C4-2B (cell line): ENCODE measurements at regions not wholly inside any gene's neighbourhood (a gene's known extent, or its start where the extent isn't known, plus 50 kb on each side); places are given as distances from the start of the nearest gene placed in this dataset.

Experiments
- H3K27ac ChIP-seq: fragments of 450-650 bp; 2 replicates; pipeline ENCODE4 v1.5.1; 2017
- ZFX ChIP-seq: fragments of 450-650 bp; IDR thresholded peaks from 2 replicates; pipeline ENCODE4 v1.6.1; 2017
- TF ChIP-seq, protein P1 (sequence below): fragments of 450-650 bp; conservative IDR thresholded peaks from 2 replicates; pipeline ENCODE4 v1.5.1; 2017; ENCODE audit warnings: mild to moderate bottlenecking

DNA sequence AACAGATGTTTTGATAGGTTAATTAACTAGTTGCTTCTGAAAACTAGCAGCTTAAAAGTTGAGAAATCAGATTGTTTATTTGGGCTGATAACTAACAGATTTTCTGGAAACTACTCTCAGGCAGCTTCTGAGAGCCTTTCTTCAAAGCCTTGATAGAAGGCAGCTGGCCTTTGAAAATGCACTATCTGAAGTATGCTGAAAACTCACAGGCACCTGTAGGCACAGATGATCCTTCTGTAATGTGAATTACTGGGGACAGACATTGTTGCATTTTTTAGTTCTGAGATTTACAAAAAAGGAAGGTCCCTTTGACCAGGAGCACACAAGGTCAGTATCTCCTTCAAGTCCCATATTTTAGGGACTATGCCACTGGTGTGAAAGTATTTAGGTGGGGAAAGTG, 460.8 kb upstream of the CNTN5 start:
- H3K27ac ChIP-seq: no peak overlapping the region
- TF ChIP-seq, protein P1, sequence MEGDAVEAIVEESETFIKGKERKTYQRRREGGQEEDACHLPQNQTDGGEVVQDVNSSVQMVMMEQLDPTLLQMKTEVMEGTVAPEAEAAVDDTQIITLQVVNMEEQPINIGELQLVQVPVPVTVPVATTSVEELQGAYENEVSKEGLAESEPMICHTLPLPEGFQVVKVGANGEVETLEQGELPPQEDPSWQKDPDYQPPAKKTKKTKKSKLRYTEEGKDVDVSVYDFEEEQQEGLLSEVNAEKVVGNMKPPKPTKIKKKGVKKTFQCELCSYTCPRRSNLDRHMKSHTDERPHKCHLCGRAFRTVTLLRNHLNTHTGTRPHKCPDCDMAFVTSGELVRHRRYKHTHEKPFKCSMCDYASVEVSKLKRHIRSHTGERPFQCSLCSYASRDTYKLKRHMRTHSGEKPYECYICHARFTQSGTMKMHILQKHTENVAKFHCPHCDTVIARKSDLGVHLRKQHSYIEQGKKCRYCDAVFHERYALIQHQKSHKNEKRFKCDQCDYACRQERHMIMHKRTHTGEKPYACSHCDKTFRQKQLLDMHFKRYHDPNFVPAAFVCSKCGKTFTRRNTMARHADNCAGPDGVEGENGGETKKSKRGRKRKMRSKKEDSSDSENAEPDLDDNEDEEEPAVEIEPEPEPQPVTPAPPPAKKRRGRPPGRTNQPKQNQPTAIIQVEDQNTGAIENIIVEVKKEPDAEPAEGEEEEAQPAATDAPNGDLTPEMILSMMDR: no peak
- no peak for TF ChIP-seq ZFX

DNA sequence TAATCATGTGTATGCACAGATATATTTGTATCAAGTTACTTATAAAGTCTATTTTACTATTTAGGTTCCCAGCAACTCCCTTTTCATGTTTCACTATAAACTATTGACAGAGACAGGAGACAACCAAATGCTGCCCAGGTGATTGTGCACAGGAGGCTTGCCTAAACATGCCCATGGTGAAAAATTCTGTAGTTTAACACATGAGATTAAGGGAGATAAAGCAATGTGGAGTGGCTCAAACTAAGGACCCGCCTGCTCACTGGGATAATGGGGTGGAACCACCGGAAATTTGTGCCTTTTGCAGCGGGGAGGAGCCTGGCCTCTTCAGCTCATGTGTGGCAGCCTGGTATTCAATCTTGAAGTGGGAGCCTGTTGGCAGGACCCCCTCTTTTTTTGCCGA, 459.5 kb upstream of the CNTN5 start:
- H3K27ac ChIP-seq: no peak overlapping the region
- no peak for TF ChIP-seq ZFX
- TF ChIP-seq, protein P1: no peak

DNA sequence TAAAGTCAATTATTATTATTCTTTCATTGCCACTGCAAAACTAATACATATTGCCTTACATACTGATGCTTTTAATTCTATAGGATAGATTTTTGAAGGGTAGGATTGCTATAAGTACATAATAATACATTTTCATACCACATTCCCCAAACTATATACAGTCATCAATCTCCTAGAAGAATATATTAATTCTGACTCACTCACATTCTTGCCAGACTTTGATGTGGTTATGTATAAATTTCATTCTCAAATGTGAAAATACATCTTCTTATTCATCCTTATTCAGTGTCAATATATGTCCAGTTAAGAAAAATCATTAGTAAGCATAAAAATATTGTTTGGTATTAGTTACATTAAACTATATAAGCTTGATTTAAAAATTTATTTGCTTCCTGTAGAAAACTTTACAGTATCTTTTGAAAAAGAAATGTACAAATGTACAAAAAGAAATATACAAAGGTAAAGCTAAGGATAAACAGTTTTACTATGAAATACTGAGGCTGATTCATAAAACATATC, 458.8 kb upstream of the CNTN5 start:
- no peak for TF ChIP-seq ZFX
- TF ChIP-seq, protein P1: no peak
- no peak overlapping the region for H3K27ac ChIP-seq

DNA sequence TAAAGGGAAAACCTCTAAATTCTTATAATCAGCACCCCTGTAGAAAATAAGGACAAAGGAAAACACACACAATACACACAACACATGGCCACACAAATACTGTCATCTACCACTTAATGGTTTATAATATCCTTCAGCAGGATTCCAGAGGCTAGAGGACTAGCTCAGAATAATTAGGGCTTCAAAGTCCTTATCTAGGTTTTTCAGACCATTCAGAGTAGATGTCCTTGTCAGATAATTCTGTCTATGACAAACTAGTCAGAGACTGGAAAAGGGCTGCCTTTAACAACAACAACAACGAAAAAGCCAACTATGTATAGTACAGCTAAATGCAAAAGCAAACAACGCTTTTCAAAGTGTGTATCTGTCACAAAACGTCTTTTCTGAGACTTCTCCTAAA, 456.5 kb upstream of the CNTN5 start:
- TF ChIP-seq, protein P1: no peak
- TF ChIP-seq ZFX: no peak
- H3K27ac ChIP-seq: no peak overlapping the region

DNA sequence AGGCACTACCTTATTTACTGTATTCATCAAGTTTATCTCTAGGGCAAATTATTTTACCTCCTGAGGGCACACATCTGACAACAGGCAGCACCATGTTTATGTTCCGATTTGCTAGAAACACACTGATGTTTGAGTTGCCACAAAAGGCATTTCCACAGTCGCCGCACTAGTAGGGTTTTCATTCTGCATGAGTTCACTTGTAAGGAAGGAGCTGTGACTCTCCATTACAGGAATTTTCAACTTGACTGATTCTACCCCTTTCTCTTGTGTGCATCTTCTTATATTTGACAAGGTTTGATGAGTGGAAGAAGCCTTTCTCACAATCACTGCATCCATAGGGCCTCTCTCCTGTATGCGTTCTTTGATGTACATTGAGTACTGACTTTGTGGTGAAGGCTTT, 455.9 kb upstream of the CNTN5 start:
- no peak for TF ChIP-seq ZFX
- TF ChIP-seq, protein P1: no peak

DNA sequence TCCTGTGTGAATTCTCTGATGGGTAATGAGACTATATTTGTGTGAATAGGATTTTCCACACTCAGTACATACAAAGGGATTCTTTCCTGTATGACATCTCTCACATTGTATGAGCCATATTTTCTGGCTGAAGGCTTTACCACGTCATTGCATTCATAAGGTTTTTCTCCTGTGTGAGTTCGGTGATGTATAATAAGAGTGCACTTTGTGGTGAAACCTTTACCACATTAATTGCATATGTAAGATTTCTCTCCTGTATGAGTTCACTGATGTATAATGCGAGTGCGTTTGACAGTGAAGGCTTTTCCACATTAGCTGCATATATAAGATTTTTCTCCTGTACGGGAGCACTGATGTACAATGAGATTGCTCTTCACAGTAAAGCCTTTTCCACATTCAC, 455.4 kb upstream of the CNTN5 start:
- H3K27ac ChIP-seq: no peak overlapping the region
- TF ChIP-seq, protein P1: no peak
- no peak for TF ChIP-seq ZFX

More for the DNA sequence above, 455.9 kb upstream of the CNTN5 start:
- H3K27ac ChIP-seq: no peak overlapping the region

DNA sequence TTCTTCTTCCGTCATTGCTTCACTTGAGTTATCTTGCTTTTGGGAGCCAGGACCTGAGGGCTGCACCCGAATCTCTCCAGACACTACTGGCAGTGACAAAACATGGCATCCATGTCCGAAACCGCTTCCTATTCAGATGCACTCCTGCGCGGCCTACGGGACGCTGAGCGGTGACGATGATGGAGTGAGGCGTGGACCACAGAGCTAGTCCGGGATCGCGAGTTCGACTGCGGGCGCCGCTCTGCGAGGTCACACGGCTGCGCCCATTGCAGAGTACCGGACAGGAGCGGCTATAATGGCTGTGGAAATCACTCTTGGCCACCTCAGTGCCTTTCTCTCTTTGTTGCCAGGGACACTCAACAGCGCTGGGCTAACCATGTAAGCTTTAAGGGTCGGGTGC, 453.8 kb upstream of the CNTN5 start:
- TF ChIP-seq, protein P1: no peak
- no peak for TF ChIP-seq ZFX

More for the DNA sequence above, 453.8 kb upstream of the CNTN5 start:
- H3K27ac ChIP-seq: no peak overlapping the region
